Cardiac septum (tissue), 1 donor: ENCODE measurements at regions not wholly inside any gene's neighbourhood (a gene's known extent, or its start where the extent isn't known, plus 50 kb on each side); places are given as distances from the start of the nearest gene placed in this dataset.
"Not testable (repeated sequence)": the region's sequence is repeated elsewhere in the genome, so short reads cannot be mapped to it uniquely, and the experiment has no call there.

Source experiments
- DNase-seq: peaks from one replicate; pipeline ENCODE4 v3.0.0-alpha.2; 2020; ENCODE audit warnings: low spot score
- intact Hi-C: fragments of 100-400 bp; cut with DNase I; formaldehyde crosslinking; loops from one replicate; pipeline ENCODE4 v1.14.0; 2022
- donor health status: DM: no; HTN: no; CAD: no.

GRCh38 chr2:163155925-163156324, 317.4 kb upstream of the KCNH7 start:
- no peak for DNase-seq
- intact Hi-C loops: no loop called here

GRCh38 chr2:163155279-163155883, 316.8 kb upstream of the KCNH7 start:
- DNase-seq: no peak
- intact Hi-C loops: no loop called here

- DNase-seq: no peak
These were observed 304.1 kb upstream of the KCNH7 start for GRCh38 chr2:163142618-163143017.

GRCh38 chr2:163138947-163139346, 300.4 kb upstream of the KCNH7 start:
- intact Hi-C loops: loop anchor here (10.0 kb wide), 1 partner anchor 244 kb away; no protein-coding TSS in a partner anchor

More at GRCh38 chr2:163142618-163143017, 304.1 kb upstream of the KCNH7 start:
- intact Hi-C loops: no loop called here

GRCh38 chr2:163135256-163135655, 296.7 kb upstream of the KCNH7 start:
- DNase-seq: no peak
- intact Hi-C loops: loop anchor here (10.0 kb wide), 1 partner anchor 240 kb away; no protein-coding TSS in a partner anchor

More at GRCh38 chr2:163138947-163139346, 300.4 kb upstream of the KCNH7 start:
- DNase-seq: no peak

GRCh38 chr2:163133602-163134001, 295.0 kb upstream of the KCNH7 start:
- DNase-seq: no peak
- intact Hi-C loops: loop anchor here (10.0 kb wide), 1 partner anchor 239 kb away; no protein-coding TSS in a partner anchor

- intact Hi-C loops: loop anchor here (10.0 kb wide), 1 partner anchor 238 kb away; no protein-coding TSS in a partner anchor
These were observed 294.3 kb upstream of the KCNH7 start for GRCh38 chr2:163132850-163133249.

GRCh38 chr2:163132207-163132606, 293.6 kb upstream of the KCNH7 start:
- intact Hi-C loops: loop anchor here (10.0 kb wide), 1 partner anchor 237 kb away; no protein-coding TSS in a partner anchor
- not testable (repeated sequence) for DNase-seq

More at GRCh38 chr2:163132850-163133249, 294.3 kb upstream of the KCNH7 start:
- no peak for DNase-seq

- intact Hi-C loops: no loop called here
- DNase-seq: no peak
These were observed 285.0 kb upstream of the KCNH7 start for GRCh38 chr2:163123526-163123925.

GRCh38 chr2:163122257-163122656, 283.7 kb upstream of the KCNH7 start:
- intact Hi-C loops: no loop called here
- no peak for DNase-seq

GRCh38 chr2:163121483-163121882, 282.9 kb upstream of the KCNH7 start:
- DNase-seq: no peak
- intact Hi-C loops: no loop called here

- no peak for DNase-seq
- intact Hi-C loops: no loop called here
These were observed 281.4 kb upstream of the KCNH7 start for GRCh38 chr2:163119966-163120365.

GRCh38 chr2:163086940-163087339, 248.4 kb upstream of the KCNH7 start:
- DNase-seq: no peak
- intact Hi-C loops: no loop called here

GRCh38 chr2:163085366-163086024, 246.9 kb upstream of the KCNH7 start:
- intact Hi-C loops, DNase-seq: not testable (repeated sequence)

GRCh38 chr2:163081754-163082153, 243.2 kb upstream of the KCNH7 start:
- intact Hi-C loops: no loop called here

GRCh38 chr2:163077241-163077640, 238.7 kb upstream of the KCNH7 start:
- intact Hi-C loops: no loop called here
- no peak for DNase-seq

More at GRCh38 chr2:163081754-163082153, 243.2 kb upstream of the KCNH7 start:
- no peak for DNase-seq

- intact Hi-C loops: no loop called here
These were observed 227.5 kb upstream of the KCNH7 start for GRCh38 chr2:163066085-163066484.

GRCh38 chr2:163062524-163062923, 224.0 kb upstream of the KCNH7 start:
- no peak for DNase-seq
- intact Hi-C loops: no loop called here

More at GRCh38 chr2:163066085-163066484, 227.5 kb upstream of the KCNH7 start:
- no peak for DNase-seq

- DNase-seq: no peak
- intact Hi-C loops: no loop called here
These were observed 208.0 kb upstream of the KCNH7 start for GRCh38 chr2:163046615-163047014.

- no peak for DNase-seq
- intact Hi-C loops: no loop called here
These were observed 207.3 kb upstream of the KCNH7 start for GRCh38 chr2:163045830-163046229.

- intact Hi-C loops: no loop called here
- no peak for DNase-seq
These were observed 205.5 kb upstream of the KCNH7 start for GRCh38 chr2:163044114-163044513.
